ENCODE measurements at regions not wholly inside any gene's neighbourhood (a gene's known extent, or its start where the extent isn't known, plus 50 kb on each side); places are given as distances from the start of the nearest gene placed in this dataset.

GRCh38 chr2:172279214-172279613, 148.2 kb upstream of the ITGA6 start:
- no peak for TF ChIP-seq CTCF (IDR thresholded peaks at IDR 0.05; ENCODE audit: borderline replicate concordance, extremely low read depth, low read length, poor library complexity, severe bottlenecking)
- no peak for TF ChIP-seq EZH2 (IDR thresholded peaks at IDR 0.05; ENCODE audit: borderline replicate concordance, low read depth, low read length, severe bottlenecking)
